ENCODE measurements at regions not wholly inside any gene's neighbourhood (a gene's known extent, or its start where the extent isn't known, plus 50 kb on each side); places are given as distances from the start of the nearest gene placed in this dataset.
"Not testable (repeated sequence)": the region's sequence is repeated elsewhere in the genome, so short reads cannot be mapped to it uniquely, and the experiment has no call there.

DNA sequence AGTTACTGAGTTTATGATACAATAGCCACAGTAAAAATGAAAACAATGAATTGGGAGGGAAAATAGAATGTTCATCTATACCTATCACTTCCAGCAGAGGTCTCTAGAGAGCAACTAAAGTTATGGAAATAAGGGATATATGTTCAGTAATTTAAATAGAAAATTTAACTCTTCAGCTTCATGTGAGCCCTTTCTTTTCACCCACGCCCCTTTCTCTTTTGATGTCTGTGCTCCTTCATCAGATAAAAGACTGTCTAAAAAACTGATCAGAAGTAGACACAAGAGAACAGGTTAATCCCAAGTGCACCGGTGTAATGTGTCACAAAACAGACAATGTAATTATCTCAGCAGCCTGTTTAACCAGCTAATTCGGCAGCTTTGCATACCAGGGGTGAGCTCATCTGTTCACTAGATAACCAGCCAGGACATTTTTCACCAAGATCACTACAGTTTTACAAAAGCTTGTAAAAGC, 238.5 kb upstream of the ERBB4 start:
- DNase-seq (ENCODE audit: low read depth) = peak; percentile 67

DNA sequence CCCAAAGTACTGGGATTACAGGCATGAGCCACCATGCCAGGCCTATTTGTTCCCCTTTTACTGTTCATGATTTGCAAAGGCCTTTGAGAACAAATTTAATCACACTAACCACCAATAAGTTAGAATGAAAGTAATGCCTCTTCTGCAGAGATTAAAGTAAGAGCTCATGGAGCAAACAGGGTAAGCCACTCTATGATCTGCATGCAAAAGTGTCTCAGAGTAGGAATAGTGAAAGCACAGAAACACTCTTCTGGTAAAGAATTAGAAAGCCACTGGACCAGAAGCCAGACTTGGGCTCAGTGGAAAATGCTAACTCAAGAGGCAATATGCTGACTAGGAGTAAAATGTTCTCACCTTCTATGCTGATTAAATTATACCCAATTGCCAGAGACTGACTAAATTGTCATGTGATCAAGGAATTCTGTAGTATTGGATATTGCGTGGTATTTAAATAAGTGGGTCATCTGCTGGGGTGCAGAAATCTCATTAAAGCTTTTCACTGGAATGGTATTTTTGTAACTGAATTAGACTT, 235.3 kb upstream of the ERBB4 start:
- DNase-seq (ENCODE audit: low read depth) = no peak

DNA sequence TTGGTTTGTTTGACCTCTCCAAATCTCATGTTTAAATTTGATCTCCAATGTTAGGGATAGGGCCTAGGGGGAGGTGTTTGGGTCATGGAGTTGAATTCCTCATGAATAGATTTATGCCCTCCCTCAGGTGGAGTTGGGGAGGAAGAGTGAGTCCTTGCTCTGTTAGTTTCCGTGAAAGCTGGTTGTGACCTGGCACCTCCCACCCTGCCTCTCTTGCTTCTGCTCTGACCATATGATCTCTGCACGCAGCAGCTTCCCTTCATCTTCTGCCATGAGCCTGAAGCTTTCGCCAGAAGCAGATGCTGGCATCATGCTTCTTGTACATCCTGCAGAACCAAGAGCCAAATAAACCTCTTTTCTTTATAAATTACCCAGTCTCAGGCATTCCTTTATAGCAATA, 231.6 kb upstream of the ERBB4 start:
- peak; percentile 8 for DNase-seq (ENCODE audit: low read depth)

DNA sequence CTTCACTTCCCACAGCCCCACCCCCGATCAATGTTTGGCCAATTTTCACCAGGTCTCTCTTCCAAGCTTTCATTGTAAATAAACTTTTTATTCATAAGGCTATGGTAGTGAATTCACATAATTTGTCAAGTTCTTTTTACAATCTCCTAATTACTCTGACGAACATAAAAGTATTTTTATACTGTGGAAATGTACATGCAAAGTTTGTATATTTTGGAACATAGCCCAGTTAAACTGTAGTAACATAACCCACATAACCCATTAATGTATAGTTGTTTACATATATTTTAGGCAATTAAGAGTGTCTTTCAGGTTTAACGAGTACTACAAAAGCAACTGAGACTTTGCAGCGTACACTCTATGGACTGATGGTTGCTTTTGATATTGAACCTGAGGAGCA, 228.3 kb upstream of the ERBB4 start:
- no peak for DNase-seq (ENCODE audit: low read depth)

DNA sequence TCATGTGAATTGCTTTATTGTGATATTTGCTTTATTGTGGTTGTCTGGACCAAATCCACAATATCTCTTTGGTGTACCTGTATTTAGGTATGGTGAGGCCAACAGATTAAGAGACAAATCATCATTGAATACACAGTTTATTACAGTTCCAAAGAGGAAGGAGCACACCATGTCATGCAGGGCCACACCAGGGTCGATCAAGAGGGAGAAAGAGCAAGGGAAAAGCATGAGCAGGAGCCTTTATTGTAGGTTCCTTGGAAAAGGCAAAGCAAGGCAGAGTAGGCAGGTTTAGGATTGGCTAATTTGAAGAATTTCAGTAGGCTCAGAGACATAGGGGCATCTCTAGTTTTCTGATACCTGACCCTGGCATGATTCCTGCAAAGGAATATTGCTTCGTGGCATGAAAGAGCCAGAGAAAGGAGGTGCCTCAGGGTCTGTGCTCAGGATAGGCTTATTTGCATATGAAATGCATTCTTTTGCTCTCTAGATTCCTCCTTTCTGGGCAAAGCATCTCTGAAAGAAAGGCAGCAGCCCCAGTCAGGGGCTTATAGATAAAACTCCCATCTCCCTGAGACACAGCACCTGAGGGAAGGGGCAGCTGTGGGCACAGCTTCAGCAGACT, 214.2 kb upstream of the ERBB4 start:
- DNase-seq (ENCODE audit: low read depth) = no peak

DNA sequence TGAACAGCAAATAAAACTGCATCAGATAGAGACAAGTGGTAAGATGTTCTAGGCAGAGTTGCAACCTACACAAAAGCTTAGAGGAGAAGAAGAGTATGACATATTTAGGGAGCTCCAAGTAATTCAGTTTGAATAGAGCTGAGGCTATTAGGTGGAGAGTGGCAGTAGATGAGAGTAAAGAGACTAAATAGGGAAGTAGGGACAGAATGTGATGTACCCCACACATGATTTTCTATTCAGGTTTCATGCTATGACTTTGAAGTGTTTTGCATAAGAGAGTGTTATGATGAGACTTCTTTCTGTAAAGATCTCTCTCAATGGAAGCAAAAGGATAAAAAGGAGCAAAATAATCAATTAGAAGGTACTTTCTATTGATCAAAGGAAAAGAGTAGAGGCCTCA, 206.8 kb upstream of the ERBB4 start:
- DNase-seq (ENCODE audit: low read depth) = no peak

DNA sequence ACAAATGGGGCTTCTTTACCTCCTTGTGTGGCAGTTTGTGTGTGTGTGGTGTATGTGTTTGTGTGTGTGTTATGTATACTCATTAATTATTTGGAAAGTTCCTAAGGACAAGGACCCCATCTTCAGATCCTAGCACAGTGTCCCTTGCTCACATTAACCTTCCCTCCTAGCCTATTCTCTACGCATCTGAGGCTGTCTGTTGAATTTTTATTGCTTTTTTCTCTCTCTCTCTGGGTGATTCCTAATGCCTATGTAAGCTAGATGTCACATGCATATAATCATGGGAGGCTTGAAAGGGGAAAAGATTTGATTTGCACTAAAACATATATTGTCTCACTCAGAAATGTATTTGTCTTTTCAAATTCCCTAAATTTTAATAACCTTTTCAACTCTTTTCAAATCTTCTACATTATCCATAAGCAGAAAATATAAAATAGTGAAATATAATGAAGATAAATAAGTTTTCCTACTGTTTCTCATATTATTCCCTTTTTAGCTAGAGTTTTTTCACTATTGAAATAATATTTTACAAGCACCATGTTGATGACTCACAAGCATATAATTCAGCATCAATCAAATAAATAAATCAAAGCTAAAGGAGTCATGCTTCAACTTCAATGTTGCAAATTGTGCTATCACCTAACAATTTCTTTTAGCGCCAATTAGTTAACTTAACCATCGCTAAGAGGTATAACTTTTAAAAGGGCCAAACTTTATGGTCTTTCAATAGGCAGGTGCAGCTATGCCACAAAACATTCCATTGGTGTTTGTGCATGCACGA, 199.0 kb upstream of the ERBB4 start:
- DNase-seq (ENCODE audit: low read depth) = peak; percentile 15

DNA sequence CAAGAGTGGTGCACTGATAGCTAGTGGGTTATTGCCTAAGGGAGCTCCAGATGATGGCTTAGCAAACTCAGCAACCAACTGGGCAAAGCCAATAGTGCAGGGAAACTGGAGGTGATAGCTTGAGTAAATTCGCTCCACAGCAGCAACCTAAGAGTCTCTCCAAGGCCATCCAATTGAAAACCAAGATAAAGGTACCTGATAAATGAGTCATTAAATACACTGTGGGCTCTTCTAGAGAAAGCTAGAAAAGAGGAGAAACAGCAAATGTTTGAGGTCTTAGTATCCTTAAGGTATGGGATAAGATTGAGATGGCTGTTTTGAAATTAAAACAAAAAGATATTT, 197.8 kb upstream of the ERBB4 start:
- DNase-seq (ENCODE audit: low read depth) = no peak

DNA sequence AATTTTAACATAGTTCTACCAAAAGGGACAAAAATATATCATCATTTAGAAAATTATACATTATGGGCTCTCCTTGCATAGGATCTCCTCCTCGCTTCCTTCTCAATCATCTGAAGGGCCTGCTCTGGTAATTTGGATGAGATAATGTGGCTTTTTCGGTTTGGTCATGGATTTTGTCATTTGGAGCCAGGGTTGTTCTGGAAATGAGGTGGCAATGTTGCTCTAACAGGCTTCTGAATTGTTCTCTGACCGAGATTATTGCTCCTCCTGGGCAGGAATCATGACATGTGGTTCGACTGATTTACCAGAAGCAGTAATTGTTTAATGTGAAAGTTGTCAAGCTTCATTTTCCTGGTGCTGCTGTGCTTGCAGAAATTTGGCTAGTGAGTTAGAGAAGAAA, 194.7 kb upstream of the ERBB4 start:
- DNase-seq (ENCODE audit: low read depth) = no peak

DNA sequence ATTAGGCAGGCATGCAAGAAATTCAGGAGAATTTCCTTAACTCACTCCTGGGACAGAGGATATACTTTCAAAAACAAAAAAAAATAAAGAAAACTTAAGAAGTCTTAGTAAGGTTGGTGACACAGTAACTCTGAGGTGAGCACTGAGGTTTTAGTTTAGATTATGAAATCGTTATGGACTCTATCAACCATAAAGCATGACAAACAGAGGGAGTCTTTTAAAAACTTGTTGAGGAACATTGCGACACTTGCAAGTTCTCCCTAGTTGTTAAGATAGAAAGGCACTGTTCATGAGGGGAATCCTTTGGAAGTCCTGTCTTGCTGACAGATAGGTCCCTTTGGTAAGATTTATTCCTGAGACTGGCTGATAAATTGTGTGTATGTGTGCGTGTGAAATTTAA, 194.3 kb upstream of the ERBB4 start:
- no peak for DNase-seq (ENCODE audit: low read depth)

DNA sequence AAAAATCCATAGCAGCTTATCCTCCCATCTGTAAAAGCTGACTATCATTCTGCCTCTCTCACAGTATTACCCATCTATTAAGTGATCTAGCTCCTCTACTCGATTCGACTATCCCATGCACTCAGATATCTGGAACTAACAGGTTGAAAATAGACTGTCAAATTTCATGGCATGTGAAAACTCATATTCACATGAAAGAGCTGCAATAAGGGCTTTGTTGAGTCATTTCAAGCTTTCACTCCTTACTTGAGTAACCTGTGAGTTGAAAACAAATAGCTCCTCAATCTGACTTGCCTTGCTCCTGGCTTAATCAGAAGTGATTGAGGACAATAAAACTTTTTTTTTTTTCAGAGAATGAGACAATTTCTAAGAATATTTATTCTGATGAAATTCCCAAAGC, 192.4 kb upstream of the ERBB4 start:
- DNase-seq (ENCODE audit: low read depth) = peak; percentile 29

DNA sequence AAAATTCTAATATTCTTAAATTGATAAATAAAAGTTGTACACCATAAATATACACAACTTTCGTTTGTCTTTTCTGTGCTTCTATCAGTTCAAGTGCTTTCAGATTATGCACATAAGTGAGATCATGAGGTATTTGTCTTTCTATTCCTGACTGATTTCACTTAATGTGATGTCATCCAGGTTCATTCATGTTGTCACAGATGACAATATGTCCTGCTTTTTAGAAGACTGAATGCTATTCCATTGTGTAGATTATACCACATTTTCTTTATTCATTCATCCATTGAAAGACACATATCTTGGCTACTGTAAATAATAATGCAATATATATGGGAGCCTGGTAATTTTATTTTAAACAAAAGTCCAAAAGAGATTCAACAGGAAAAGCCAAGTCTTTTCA, 190.1 kb upstream of the ERBB4 start:
- no peak for DNase-seq (ENCODE audit: low read depth)

DNA sequence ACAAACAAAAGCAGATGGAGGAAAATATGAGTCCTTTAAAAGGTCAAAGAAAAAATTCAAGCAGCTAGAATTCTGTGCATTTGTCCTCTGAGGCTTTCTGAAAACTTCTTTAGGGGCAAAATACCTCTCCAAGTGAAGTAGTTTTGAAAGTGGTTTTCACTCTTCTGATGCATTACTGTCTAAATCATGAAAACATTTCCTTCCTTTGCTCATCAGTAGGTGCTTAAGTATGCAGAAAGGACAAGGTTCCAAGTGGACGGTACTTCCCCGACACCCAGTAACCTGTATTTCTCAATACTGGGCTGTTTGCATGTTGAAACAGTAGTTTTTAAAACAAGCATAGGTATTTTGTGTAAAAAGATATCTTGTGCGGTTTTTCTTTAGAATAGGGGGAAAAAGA, 189.1 kb upstream of the ERBB4 start:
- no peak for DNase-seq (ENCODE audit: low read depth)

DNA sequence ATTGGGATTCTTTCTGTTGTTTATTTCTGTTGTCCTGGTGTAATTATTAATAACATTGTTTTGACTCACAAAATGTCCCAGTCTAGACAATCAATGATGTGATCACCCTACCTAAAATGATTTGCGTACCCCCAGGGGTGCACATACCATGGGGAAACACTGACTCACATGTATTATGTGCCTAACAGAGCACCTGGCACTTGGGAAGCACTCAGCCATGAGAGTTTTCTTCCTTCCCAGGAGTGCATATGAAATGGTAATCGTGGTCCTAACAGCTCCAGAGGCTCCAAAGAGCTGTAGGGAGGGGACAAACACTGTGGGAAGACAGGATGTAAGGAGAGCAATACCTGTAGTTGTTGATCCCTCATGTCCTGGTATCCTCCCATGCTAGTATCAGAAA, 187.8 kb upstream of the ERBB4 start:
- DNase-seq (ENCODE audit: low read depth) = no peak

DNA sequence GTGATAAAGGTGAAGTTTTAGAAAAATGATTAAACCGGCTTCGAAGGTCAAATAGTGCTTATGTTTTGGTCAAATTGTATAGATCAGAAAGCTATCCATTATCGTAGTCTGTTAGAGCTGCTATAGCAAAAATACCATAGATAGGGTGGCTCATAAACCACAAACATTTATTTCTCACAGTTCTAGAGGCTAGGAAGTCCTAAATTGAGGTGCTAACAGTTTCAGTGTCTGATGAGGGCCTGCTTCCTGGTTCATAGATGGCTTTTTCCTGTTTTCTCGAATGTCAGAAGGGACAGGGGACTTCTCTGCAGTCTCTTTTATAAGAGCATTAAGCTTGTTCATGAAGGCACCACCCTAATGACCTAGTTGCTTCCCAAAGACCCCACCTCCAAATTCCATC, 186.6 kb upstream of the ERBB4 start:
- no peak for DNase-seq (ENCODE audit: low read depth)

DNA sequence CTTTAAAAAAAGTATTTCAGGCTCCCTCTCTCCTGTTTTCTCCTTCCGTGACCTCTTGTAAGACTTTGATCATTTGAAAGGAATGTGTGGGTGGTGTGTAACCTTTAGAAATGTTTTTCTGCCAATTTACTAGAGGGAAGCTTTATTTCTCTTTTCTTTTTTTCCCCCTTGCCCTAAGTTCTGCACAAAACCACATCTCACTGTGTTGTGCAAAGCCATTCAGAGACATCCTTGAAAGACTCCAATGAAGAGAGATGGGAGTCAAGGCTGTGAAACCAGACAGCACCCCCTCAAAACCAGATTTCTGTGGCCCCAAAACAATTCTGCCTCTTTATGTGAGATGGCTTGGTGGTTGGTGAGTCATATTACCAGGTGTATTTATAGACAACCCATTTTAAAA, 184.6 kb upstream of the ERBB4 start:
- peak; percentile 70 for DNase-seq (ENCODE audit: low read depth)

DNA sequence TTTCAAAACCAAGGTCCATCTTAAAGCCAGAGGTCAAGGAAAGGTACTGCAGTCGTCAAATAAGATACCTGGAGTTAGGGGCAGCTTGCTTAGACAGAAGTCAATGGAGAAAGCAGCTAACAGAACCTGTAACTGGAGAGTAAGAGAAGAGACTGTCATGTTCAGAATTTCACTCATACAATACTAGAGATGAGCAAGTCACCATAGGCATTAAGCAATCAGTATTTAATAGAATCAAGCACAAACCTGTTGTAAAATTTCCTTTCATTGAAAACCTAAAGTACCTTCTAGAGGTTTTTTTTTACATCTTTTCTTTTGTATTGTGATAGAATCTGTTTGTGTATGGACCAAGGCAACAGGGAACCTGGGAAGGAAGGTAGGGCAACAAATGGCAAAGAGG, 183.4 kb upstream of the ERBB4 start:
- no peak for DNase-seq (ENCODE audit: low read depth)

DNA sequence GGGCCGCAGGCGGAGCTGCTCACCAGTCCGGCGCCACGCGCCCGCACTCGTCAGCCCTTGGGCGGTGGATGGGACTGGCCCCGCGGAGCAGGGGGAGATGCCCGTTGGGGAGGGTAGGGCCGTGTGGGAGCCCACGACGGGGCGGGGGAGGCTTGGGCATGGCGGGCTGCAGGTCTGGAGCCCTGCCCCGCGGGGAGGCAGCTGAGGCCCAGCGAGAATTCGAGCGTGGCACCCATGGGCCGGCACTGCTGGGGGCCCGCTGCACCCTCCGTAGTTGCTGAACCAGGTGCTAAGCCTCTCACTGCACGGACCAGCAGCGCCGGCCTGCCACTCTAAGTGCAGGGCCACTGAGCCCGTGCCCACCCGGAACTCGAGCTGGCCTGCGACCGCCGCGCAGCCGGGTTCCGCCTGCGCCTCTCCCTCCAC, 182.4 kb upstream of the ERBB4 start:
- DNase-seq (ENCODE audit: low read depth) = no peak

DNA sequence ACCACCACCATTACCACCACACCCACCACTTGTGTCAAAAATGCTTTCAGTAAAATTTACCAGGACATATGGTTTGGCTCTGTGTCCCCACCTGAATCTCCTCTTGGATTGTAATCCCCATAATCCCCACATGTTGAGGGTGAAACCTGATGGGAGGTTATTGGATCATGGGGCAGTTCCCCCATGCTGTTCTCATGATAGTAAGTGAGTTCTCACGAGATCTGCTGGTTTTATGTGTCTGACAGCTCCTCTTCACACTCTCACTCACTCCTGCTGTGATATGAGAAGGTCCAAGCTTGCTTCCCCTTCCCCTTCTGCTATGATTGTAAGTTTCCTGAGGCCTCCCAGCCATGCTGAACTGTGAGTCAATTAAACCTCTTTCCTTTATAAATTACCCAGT, 176.8 kb upstream of the ERBB4 start:
- not testable (repeated sequence) for DNase-seq (ENCODE audit: low read depth)

DNA sequence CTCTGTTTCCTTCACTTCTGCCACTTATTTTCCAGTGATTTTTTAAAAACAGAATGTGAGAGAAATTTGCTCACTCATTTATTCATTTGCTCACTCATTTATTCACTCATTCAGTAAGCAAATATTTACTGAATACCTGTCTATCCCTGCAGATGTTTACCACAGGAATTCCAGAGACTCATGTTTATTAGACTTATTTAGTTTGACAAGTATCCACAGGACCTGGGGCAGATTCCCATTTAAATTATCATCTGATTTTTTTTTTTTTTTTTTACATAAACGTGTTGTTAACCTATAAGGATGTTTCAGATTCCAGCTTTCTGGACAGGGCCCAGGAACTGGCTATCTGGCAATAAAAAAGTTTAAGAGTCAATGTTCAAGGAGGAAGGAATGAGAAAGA, 175.1 kb upstream of the ERBB4 start:
- DNase-seq (ENCODE audit: low read depth) = no peak

DNA sequence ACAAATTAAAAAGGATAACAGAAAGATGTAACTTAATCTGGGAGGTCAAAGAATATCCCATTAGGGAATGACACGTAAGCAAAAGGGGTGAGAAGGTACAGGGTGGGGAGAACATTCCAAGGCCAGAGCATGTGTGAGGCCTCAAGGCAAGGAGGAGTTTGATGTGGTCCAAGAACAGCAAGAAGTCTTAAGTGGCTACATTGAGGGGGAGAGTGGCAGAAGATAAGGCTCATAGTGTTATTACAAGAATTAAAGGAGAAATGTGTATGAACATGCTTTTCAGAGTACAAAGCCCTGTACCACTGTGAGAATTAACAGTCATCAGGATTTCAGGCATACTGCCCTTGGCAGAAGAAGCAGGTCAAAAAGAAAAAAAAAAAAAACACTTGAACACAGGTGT, 174.4 kb upstream of the ERBB4 start:
- DNase-seq (ENCODE audit: low read depth) = no peak

DNA sequence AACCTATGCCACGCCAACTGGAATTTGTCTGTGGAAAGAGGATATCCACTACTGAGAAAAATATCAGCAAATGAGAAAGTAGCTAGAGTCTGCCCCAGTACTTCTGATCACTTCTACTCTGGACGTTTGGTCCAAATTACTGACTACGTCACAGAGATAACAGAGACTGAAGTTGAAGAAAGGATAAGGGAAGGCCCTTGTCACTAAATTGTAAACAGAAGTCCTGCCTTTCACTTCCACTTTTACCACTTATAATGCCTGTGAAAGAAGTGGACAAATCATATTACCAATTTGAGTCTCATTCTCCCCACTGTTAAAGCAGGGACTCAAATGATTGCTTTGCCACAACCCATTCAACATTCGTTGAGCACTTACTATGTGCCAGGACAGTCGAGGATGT, 173.9 kb upstream of the ERBB4 start:
- peak; percentile 18 for DNase-seq (ENCODE audit: low read depth)

DNA sequence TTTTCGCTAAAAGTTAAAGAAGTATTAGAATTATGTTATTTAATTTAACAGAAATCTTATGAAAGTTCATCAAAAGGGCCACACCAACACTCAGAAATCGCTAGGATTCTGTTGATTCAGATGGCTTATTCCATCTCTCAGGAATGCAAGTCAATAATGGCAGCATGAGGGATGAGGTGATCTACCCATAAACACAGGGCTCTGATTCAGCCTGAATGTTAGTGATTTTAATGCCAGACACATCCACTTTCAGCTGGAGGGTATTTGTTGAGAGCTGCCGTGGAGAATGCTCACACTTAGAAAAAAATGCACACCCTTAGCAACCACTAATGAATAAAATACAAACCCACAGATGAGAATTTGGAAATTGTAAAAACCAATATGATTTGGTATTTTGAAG, 173.3 kb upstream of the ERBB4 start:
- DNase-seq (ENCODE audit: low read depth) = peak; percentile 90

DNA sequence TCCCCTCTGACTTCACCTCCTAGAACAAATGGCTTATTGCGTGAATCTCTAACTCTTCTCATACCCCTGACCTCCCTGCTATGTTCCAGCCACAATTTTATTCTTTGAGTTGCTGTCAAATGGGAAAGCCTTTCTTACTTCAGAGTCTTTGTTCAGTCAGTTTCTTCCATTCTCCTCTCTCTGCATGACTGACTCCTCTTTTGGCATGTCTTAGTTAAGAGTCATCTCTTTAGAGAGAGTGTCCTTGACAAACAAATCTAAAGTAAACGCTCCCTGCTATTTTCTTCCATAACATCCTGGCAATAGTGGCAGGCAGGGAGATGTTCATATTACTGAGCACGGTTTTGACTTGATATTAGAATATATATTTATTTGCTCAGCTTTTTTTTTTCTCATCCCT, 170.7 kb upstream of the ERBB4 start:
- peak; percentile 47 for DNase-seq (ENCODE audit: low read depth)

All from ELR (cell line).